OCI-LY1 (cell line): ENCODE measurements at regions not wholly inside any gene's neighbourhood (a gene's known extent, or its start where the extent isn't known, plus 50 kb on each side); places are given as distances from the start of the nearest gene placed in this dataset.

ENCODE experiments used
- CTCF ChIP-seq: fragments of 200-600 bp; sonication (generic), shearing (Covaris generic); IDR thresholded peaks from 2 replicates; pipeline ENCODE4 v1.5.1; 2017; ENCODE audit warnings: mild to moderate bottlenecking, antibody characterized with exemption, low read length, moderate library complexity, mixed read lengths
- EZH2 ChIP-seq: fragments of 200-600 bp; sonication (generic), shearing (Covaris generic); IDR thresholded peaks from 2 replicates; pipeline ENCODE4 v1.8.0; 2017; ENCODE audit warnings: borderline replicate concordance, mixed run types, mild to moderate bottlenecking, antibody characterized with exemption, low read length, moderate library complexity, mixed read lengths

- TF ChIP-seq CTCF (no peak), EZH2 (no peak)
Observed at GRCh38 chr4:134735901-134736300, 534.3 kb upstream of the PABPC4L start.
